HG02970 (cell line): ENCODE measurements at regions not wholly inside any gene's neighbourhood (a gene's known extent, or its start where the extent isn't known, plus 50 kb on each side); places are given as distances from the start of the nearest gene placed in this dataset.

ENCODE experiments used
- ATAC-seq: cut with Tn5 transposase; IDR thresholded peaks from one replicate; pipeline ENCODE4 v1.9.1; 2021; ENCODE audit warnings: mild to moderate bottlenecking, moderate library complexity, moderate number of reproducible peaks; ENCODE audit not compliant: unreplicated experiment, low FRiP score

- no peak for ATAC-seq
Observed at GRCh38 chr7:46247664-46248063, 326.6 kb upstream of the IGFBP3 start.

GRCh38 chr7:46245586-46246111 is 324.6 kb upstream of the IGFBP3 start:
- ATAC-seq = no peak

- ATAC-seq = no peak
Observed at GRCh38 chr7:46244757-46245156, 323.7 kb upstream of the IGFBP3 start.

- no peak for ATAC-seq
Observed at GRCh38 chr7:46243406-46243805, 322.3 kb upstream of the IGFBP3 start.

GRCh38 chr7:46239846-46240245 is 318.8 kb upstream of the IGFBP3 start:
- no peak for ATAC-seq

- no peak for ATAC-seq
Observed at GRCh38 chr7:46237466-46237865, 316.4 kb upstream of the IGFBP3 start.

- no peak for ATAC-seq
Observed at GRCh38 chr7:46233585-46234329, 312.7 kb upstream of the IGFBP3 start.

- no peak for ATAC-seq
Observed at GRCh38 chr7:46230990-46231305, 309.9 kb upstream of the IGFBP3 start.

- no peak for ATAC-seq
Observed at GRCh38 chr7:46230298-46230989, 309.4 kb upstream of the IGFBP3 start.

- no peak for ATAC-seq
Observed at GRCh38 chr7:46229409-46229808, 308.3 kb upstream of the IGFBP3 start.

GRCh38 chr7:46226860-46227259 is 305.8 kb upstream of the IGFBP3 start:
- ATAC-seq = no peak

GRCh38 chr7:46224363-46224762 is 303.3 kb upstream of the IGFBP3 start:
- ATAC-seq = no peak

GRCh38 chr7:46220066-46220630 is 299.1 kb upstream of the IGFBP3 start:
- no peak for ATAC-seq

GRCh38 chr7:46218461-46219200 is 297.6 kb upstream of the IGFBP3 start:
- ATAC-seq = no peak

GRCh38 chr7:46215987-46216567 is 295.0 kb upstream of the IGFBP3 start:
- no peak for ATAC-seq

GRCh38 chr7:46214526-46214925 is 293.5 kb upstream of the IGFBP3 start:
- no peak for ATAC-seq

GRCh38 chr7:46213154-46213537 is 292.1 kb upstream of the IGFBP3 start:
- no peak for ATAC-seq

- ATAC-seq = no peak
Observed at GRCh38 chr7:46212425-46213153, 291.5 kb upstream of the IGFBP3 start.

- no peak for ATAC-seq
Observed at GRCh38 chr7:46210467-46210866, 289.4 kb upstream of the IGFBP3 start.
